OCI-LY7 (cell line): ENCODE measurements at regions not wholly inside any gene's neighbourhood (a gene's known extent, or its start where the extent isn't known, plus 50 kb on each side); places are given as distances from the start of the nearest gene placed in this dataset.

ENCODE experiments used
- BruUV-seq: library from RNA; stranded (reverse); fragments of 400-500 nt; replicated peaks from 2 replicates; lab custom pipeline; 2021; lab: Mats Ljungman, UMichigan
- CTCF ChIA-PET: fragments of 300-600 bp; sonication (Branson Sonifier 250); formaldehyde crosslinking; loops from one replicate; lab custom pipeline; 2022; ENCODE audit warnings: antibody characterized with exemption; ENCODE audit not compliant: unreplicated experiment; lab: Charles Lee
- POLR2A ChIA-PET: fragments of 300-600 bp; sonication (Branson Sonifier 250); formaldehyde crosslinking; loops from one replicate; lab custom pipeline; 2022; ENCODE audit warnings: antibody characterized with exemption; lab: Charles Lee
- DNase-seq: peaks from one replicate; pipeline ENCODE4 v3.0.0-alpha.2; 2015; ENCODE audit warnings: low spot score
- H2AFZ ChIP-seq: fragments of 200-600 bp; sonication (generic), shearing (Covaris generic); 2 replicates; pipeline ENCODE4 v1.6.1; 2014; ENCODE audit warnings: mild to moderate bottlenecking, antibody characterized with exemption, low read length, moderate library complexity
- H3K27ac ChIP-seq: fragments of 200-600 bp; sonication (generic); 2 replicates; pipeline ENCODE4 v1.5.1; 2014; ENCODE audit warnings: mixed run types, low read depth, mild to moderate bottlenecking, moderate library complexity, low read length, inconsistent platforms; ENCODE audit not compliant: poor library complexity, severe bottlenecking
- H3K36me3 ChIP-seq: fragments of 200-600 bp; sonication (generic); 2 replicates; pipeline ENCODE4 v1.6.1; 2014; ENCODE audit warnings: mild to moderate bottlenecking, antibody characterized with exemption, low read length, moderate library complexity, mixed read lengths; ENCODE audit not compliant: insufficient read depth
- H3K4me1 ChIP-seq: fragments of 200-600 bp; sonication (generic); 2 replicates; pipeline ENCODE4 v1.5.1; 2014; ENCODE audit warnings: mild to moderate bottlenecking, low read length; ENCODE audit not compliant: insufficient read depth, poor library complexity, severe bottlenecking
- H3K4me2 ChIP-seq: fragments of 200-600 bp; sonication (generic); 2 replicates; pipeline ENCODE4 v1.6.1; 2014; ENCODE audit warnings: mild to moderate bottlenecking, low read length
- H3K4me3 ChIP-seq: fragments of 200-600 bp; sonication (generic); 2 replicates; pipeline ENCODE4 v1.5.1; 2014; ENCODE audit warnings: mild to moderate bottlenecking, low read depth, low read length; ENCODE audit not compliant: poor library complexity, severe bottlenecking
- H3K79me2 ChIP-seq: fragments of 200-600 bp; sonication (generic); 2 replicates; pipeline ENCODE4 v1.6.1; 2016; ENCODE audit warnings: low read depth, mild to moderate bottlenecking, low read length, moderate library complexity, mixed read lengths; ENCODE audit not compliant: insufficient read depth
- H3K9me2 ChIP-seq: fragments of 200-600 bp; sonication (generic); 2 replicates; pipeline ENCODE4 v1.6.1; 2016; ENCODE audit warnings: mild to moderate bottlenecking, low read length, mixed read lengths; ENCODE audit not compliant: insufficient read depth
- H3K9me3 ChIP-seq: fragments of 200-600 bp; sonication (generic); 2 replicates; pipeline ENCODE4 v1.6.1; 2014; ENCODE audit warnings: mild to moderate bottlenecking, mixed run types, low read length, mixed read lengths
- H4K20me1 ChIP-seq: fragments of 200-600 bp; sonication (generic); 2 replicates; pipeline ENCODE4 v1.6.1; 2014; ENCODE audit warnings: mild to moderate bottlenecking, antibody characterized with exemption, low read length, moderate library complexity, mixed read lengths; ENCODE audit not compliant: insufficient read depth
- CTCF ChIP-seq: fragments of 200-600 bp; sonication (generic); conservative IDR thresholded peaks from 2 replicates; pipeline ENCODE4 v1.5.1; 2014; ENCODE audit warnings: mild to moderate bottlenecking, antibody characterized with exemption, low read length, moderate library complexity, mixed read lengths
- EZH2phosphoT487 ChIP-seq: fragments of 200-600 bp; sonication (generic); IDR thresholded peaks from 2 replicates; pipeline ENCODE4 v1.6.1; 2018; ENCODE audit warnings: low read depth, borderline replicate concordance, mild to moderate bottlenecking, mixed run types, antibody characterized with exemption, low read length, moderate library complexity, mixed read lengths
- intact Hi-C: fragments of 100-400 bp; cut with micrococcal nuclease; formaldehyde crosslinking; loops from one replicate; pipeline ENCODE4 v1.10.0; 2022; ENCODE audit not compliant: unreplicated experiment

GRCh38 chr2:56715683-56716082 lies 531.9 kb downstream of the CCDC85A start:
- no peaks in the 10 kb centered on the region for H4K20me1 ChIP-seq
- no peak overlapping the region for H3K4me2 ChIP-seq
- no peak overlapping the region for H3K4me3 ChIP-seq
- H3K27ac ChIP-seq, result no peak overlapping the region
- CTCF ChIA-PET, result no interaction called here
- no peaks in the 10 kb centered on the region for H3K9me2 ChIP-seq
- no peaks in the 10 kb centered on the region for H3K9me3 ChIP-seq
- intact Hi-C loops, result no loop called here
- H2AFZ ChIP-seq, result no peak overlapping the region
- H3K79me2 ChIP-seq, result no peaks in the 10 kb centered on the region
- POLR2A ChIA-PET, result no interaction called here
- TF ChIP-seq CTCF, result no peak
- TF ChIP-seq EZH2phosphoT487, result no peak
- H3K4me1 ChIP-seq, result no peaks in the 10 kb centered on the region
- no peaks in the 10 kb centered on the region for H3K36me3 ChIP-seq
- no peak for DNase-seq
- BruUV-seq, result no TSS peak

GRCh38 chr2:56718413-56718812 lies 534.6 kb downstream of the CCDC85A start:
- no peaks in the 10 kb centered on the region for H3K79me2 ChIP-seq
- H3K9me3 ChIP-seq, result no peaks in the 10 kb centered on the region
- no peak overlapping the region for H3K4me2 ChIP-seq
- H2AFZ ChIP-seq, result no peak overlapping the region
- CTCF ChIA-PET, result no interaction called here
- TF ChIP-seq EZH2phosphoT487, result no peak
- TF ChIP-seq CTCF, result no peak
- H3K9me2 ChIP-seq, result no peaks in the 10 kb centered on the region
- no peaks in the 10 kb centered on the region for H3K36me3 ChIP-seq
- no TSS peak for BruUV-seq
- H3K27ac ChIP-seq, result no peak overlapping the region
- H3K4me1 ChIP-seq, result no peaks in the 10 kb centered on the region
- H3K4me3 ChIP-seq, result no peak overlapping the region
- POLR2A ChIA-PET, result interaction anchor here (1.4 kb wide), 1 partner anchor 11 kb away, joined by 3 read pairs; no protein-coding TSS in a partner anchor
- intact Hi-C loops, result no loop called here
- H4K20me1 ChIP-seq, result no peaks in the 10 kb centered on the region
- DNase-seq, result no peak

- H3K9me2 ChIP-seq, result no peaks in the 10 kb centered on the region
- H3K4me3 ChIP-seq, result no peak overlapping the region
- H3K36me3 ChIP-seq, result no peaks in the 10 kb centered on the region
- no peak overlapping the region for H3K27ac ChIP-seq
- CTCF ChIA-PET, result no interaction called here
- H3K9me3 ChIP-seq, result 0 out of 2 replicates have a peak, but pooled peaks cover 4% of the 10 kb centered on the region
- no peak overlapping the region for H2AFZ ChIP-seq
- intact Hi-C loops, result no loop called here
- no peak overlapping the region for H3K4me2 ChIP-seq
- H3K4me1 ChIP-seq, result no peaks in the 10 kb centered on the region
- DNase-seq, result no peak
- POLR2A ChIA-PET, result no interaction called here
- no peaks in the 10 kb centered on the region for H3K79me2 ChIP-seq
- TF ChIP-seq CTCF, result no peak
- no peak for TF ChIP-seq EZH2phosphoT487
- no peaks in the 10 kb centered on the region for H4K20me1 ChIP-seq
- no TSS peak for BruUV-seq
These were observed 545.4 kb downstream of the CCDC85A start for GRCh38 chr2:56729212-56729611.
